Stomach (tissue), 4 donors: ENCODE measurements at regions not wholly inside any gene's neighbourhood (a gene's known extent, or its start where the extent isn't known, plus 50 kb on each side); places are given as distances from the start of the nearest gene placed in this dataset.

ENCODE experiments used
- CTCF ChIP-seq, 7 experiments: fragments of 450-650 bp in 4 of 7; fragments of 200-600 bp in 3 of 7; sonication (generic) in 3 of 7; IDR thresholded peaks; one replicate each; pipeline ENCODE4 v1.5.1; 2016 to 2019; ENCODE audit warnings: antibody characterized with exemption in 7 of 7, control low read depth in 2 of 7, mild to moderate bottlenecking in 1 of 7
- EP300 ChIP-seq: sonication (generic); formaldehyde crosslinking; IDR thresholded peaks from one replicate; pipeline ENCODE4 v1.6.1; 2017; ENCODE audit warnings: antibody characterized with exemption
- POLR2A ChIP-seq, 4 donors: fragments of 450-650 bp; IDR thresholded peaks; one replicate each; pipeline ENCODE4 v1.6.1; 2016; ENCODE audit warnings: antibody characterized with exemption in 4 of 4, control low read depth in 2 of 4, mild to moderate bottlenecking in 1 of 4, moderate library complexity in 1 of 4
- POLR2AphosphoS5 ChIP-seq, 3 donors: sonication (generic); formaldehyde crosslinking; IDR thresholded peaks; one replicate each; pipeline ENCODE4 v1.6.1; 2016; ENCODE audit warnings: antibody characterized with exemption in 3 of 3

GRCh38 chr10:1911771-1912170, 174.4 kb upstream of the ADARB2 start:
- TF ChIP-seq POLR2A (IDR thresholded peaks at IDR 0.05) (no peak), POLR2AphosphoS5 (IDR thresholded peaks at IDR 0.05) (no peak), CTCF (IDR thresholded peaks at IDR 0.05) (no peak), EP300 (no peak)
